Daoy (cell line): ENCODE measurements at regions not wholly inside any gene's neighbourhood (a gene's known extent, or its start where the extent isn't known, plus 50 kb on each side); places are given as distances from the start of the nearest gene placed in this dataset.

Experiments
- DNase-seq: peaks from one replicate; pipeline ENCODE4 v3.0.0-alpha.2; 2015; ENCODE audit warnings: low read depth

DNA sequence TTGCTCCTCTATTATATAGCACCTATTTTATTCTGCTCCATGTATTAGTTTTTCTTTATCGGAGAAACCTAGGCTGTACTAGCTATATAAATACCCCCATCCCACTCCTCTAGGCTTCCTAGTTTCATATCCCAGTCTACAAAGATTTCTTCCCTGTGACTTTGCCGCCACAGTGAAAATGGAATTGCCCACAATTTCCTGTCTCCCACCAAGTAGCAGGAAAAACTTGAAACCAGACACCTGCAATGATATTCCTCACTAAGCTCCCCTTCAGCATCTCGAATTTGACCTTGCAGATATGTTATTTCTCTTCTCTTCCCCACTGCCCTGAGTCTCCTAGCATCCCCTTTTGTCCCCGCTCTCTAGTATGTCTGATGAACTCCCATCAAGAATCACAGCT is 685.8 kb upstream of the CCDC54 start:
- DNase-seq, result peak; percentile 73

- no peak for DNase-seq
Observed at GRCh38 chr3:106692624-106693023, 684.6 kb upstream of the CCDC54 start.

DNA sequence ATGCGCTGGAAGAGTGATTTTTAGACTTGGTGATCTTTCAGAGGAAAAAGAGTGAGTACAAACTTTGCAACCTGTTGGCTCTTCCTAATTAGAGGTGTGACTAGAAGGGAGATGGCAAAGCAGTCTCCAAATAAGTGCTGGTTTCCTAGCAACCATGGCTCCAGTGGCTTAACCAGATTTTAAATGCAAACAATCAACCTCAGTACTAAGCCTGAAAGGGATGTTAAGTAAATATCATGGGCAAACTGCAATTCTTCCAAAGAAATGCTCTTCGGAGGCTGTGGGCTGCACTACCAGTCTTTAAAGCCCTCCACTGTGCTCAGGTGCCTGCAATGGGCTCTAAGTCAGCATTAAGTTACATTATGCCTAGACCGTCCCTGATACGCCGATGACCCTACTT is 678.1 kb upstream of the CCDC54 start:
- peak; percentile 24 for DNase-seq

DNA sequence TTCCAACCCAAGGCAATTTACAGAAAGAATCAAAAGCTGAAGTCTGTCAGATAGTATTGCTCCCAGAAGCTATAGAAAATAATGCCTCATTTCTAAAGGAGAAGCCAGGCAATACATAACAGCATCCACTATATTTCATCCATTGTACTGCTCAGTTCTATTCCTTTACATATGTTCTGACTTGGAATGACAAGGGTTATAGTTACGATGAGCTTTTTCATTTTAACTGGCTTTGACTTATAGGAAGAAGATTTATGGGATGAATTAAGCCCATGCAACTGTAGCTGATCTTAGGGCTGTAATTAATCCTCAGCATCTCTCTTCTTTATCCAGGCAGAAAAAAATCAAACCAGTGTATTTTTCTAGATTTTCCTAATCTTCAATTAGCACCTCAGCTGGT is 676.3 kb upstream of the CCDC54 start:
- no peak for DNase-seq

DNA sequence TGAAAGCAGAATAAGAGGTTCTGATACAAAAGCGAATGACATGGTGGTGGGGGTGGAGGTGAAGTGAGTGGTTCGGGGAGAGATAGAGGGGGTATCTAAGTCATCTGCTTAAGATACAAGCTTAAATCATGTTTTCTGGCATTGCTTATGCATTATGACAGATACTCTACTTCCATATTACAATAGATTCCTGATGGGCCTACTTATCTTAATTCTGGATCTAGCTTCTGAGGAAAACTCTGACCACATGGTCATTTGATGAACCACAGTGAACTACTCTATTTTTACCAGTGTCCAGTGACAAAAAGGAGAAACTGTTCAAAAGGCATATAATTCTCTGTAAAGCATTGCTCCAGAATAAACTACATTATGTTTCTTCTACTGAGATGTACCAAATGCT is 673.7 kb upstream of the CCDC54 start:
- DNase-seq, result no peak

- DNase-seq, result no peak
Observed at GRCh38 chr3:106707347-106707746, 669.9 kb upstream of the CCDC54 start.

- DNase-seq, result no peak
Observed at GRCh38 chr3:106710596-106710995, 666.6 kb upstream of the CCDC54 start.

DNA sequence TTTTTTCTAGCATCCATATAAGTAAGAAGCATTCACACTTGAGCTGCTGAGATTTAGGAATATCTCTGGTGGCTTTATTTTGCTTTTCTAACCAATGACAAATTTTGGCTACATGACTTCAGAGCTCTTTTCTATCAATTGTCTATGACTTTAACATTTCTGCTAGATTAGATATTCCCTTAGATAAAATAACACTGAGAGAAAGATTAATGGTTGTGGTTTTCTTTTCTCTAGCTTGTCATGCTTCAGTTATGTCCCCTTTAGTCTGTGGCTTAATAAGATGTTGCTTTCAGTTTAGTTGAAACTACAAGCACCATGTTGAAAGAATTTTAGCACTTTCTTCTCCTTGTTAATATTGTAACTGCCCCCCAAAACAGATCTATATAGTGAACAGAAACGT is 665.6 kb upstream of the CCDC54 start:
- DNase-seq, result peak; percentile 50

- no peak for DNase-seq
Observed at GRCh38 chr3:106714400-106714799, 662.8 kb upstream of the CCDC54 start.

- no peak for DNase-seq
Observed at GRCh38 chr3:106715286-106715685, 662.0 kb upstream of the CCDC54 start.

- no peak for DNase-seq
Observed at GRCh38 chr3:106717178-106717780, 660.0 kb upstream of the CCDC54 start.

GRCh38 chr3:106719077-106719476 is 658.2 kb upstream of the CCDC54 start:
- no peak for DNase-seq

- DNase-seq, result no peak
Observed at GRCh38 chr3:106719583-106719982, 657.7 kb upstream of the CCDC54 start.

GRCh38 chr3:106720510-106720909 is 656.7 kb upstream of the CCDC54 start:
- no peak for DNase-seq

DNA sequence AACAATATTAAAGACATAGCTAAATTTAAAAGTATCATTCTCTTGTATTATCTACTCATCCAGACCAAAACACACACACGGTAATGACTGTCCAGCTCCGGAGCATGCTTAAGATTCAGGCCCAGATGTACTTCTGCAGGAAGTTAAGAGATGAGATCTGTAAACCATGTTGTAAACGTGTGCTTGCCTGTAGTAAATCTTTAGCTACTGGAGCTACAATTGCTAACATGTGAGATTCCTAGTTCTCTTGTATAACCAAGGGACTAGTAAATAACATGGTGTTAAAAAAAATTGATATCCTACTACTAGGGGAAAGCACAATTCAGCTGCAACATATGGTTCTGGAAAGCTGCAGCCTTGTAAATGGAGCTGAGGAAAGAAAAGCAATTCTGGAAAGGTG is 651.7 kb upstream of the CCDC54 start:
- no peak for DNase-seq

DNA sequence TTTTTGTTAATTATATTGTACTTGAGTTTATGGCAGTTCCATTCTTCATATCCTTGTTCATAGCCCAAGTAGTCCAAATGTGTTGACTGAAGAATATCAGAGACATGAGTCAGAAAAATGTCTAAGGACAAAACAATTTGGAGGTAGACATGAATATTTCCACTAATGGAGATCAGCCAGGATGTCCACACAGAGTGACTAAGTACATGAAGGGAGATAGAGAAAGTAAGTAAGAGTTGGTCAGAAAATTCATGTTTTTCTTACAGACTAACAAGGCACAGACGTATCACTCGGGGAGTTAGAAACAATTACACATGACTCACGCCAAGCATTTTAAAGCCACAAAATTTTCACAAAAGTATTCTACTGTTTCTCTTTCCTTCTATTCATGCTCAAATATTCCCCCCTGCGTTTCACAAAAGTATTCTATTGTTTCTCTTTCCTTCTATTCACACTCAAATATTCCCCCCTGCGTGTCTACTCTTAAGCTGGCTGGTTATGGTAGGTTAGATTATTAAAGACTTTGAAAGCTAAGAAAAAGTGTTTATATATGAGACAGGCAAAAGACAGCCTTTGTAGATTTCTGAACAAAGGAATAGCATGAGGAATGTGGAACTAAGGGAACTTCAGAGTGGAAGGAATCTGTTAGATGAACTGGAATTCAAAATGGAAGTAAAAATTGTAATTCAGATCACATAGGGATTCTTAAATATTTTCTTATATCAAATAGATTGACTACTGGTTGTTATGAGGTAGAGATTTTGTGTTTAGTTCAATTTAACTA is 648.7 kb upstream of the CCDC54 start:
- peak; percentile 94 for DNase-seq

DNA sequence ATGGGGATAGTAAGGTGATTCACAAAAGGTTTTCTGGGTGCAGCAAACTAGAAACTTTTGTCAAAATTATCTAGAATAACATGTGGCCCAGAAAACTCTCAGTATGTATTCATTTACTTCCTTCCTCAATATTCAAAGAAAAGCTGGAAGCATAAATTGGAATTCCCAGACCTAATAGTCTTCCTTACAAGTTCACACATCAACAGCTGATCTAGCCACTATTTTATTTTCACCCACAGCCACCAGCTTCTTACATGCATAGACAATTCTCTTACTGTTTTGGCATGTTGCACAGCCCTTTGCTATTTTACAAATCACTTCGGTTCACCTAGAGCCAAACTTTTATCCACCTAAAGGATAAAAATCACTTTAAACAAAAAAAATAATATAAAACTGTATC is 647.8 kb upstream of the CCDC54 start:
- DNase-seq, result no peak

GRCh38 chr3:106731230-106731629 is 646.0 kb upstream of the CCDC54 start:
- no peak for DNase-seq

- DNase-seq, result no peak
Observed at GRCh38 chr3:106734712-106735111, 642.5 kb upstream of the CCDC54 start.

DNA sequence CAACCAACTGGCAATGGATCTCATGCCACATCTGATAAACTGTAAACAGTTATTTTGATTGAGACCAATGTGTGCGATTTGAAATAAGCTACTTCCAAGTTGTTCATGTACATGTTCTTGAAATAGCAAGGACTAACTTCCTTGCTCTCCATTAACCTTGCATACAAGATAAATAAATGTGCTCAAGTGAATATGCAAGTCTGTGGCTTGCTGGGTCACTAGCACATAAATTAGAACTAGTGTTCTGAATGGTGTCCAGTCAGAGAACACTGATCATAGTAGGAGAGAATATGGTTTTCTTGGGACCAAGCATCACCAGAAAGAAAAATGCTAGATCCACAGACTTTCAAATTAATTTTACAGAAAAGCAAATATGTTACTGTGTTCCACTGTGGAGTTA is 640.0 kb upstream of the CCDC54 start:
- DNase-seq, result no peak

DNA sequence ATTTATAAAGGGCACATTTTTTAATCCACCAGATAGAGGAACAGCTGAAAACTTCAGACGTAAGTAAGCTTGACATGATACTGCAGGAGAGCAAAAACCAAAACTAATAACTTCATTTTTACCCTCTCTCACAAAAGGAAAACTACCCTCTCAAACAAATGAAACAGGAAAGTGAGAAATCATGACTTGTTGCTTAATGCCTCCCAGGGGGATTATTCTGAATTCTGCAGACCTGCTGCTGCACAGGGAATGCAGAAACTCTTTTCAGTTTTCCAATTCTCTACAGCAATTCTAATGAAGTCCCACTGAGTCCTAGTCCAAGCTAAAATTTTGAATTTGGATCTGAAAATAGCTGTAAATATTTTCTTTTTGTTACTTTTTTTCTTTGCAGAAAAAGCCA is 637.1 kb upstream of the CCDC54 start:
- no peak for DNase-seq

DNA sequence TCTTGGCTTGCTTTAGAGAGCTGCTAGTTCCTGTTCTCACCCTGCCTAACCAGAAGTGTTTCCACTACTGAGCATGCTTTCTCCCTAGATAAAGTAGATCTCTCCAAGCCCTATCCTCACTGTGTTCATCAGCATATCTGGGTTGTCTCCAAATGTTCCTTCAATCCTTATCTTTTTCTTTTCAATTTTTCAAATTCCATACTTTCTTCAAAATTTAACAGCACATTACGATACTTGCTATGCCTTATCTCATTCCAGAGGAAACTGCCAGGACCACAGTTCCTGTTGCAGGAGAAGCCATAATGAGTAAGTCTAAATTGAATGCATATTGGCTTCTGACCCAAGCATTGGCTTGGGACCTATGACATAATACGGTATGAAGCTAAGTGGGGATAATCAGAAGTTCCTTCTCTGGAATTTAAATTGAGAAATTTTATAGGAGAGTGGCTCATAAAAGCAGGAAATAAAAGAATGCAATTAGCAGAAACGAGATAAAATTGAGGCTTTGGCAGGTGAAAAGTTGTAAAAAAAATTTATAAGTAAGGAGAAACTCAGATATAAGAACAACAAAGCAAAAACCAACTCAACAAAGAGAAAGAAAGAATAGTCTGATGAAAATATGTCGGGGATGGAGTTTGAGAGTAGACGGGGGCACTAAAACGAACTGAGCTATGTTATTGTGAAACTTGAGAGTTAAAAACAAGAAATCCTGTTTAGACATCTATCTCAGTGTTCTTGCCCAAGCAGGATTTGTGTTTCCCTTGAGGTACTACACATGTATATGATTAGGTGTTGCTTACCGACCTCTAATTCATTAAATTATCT is 631.7 kb upstream of the CCDC54 start:
- no peak for DNase-seq

GRCh38 chr3:106746286-106746685 is 631.0 kb upstream of the CCDC54 start:
- no peak for DNase-seq
